Hepatocyte (in vitro differentiated cells): ENCODE measurements at regions not wholly inside any gene's neighbourhood (a gene's known extent, or its start where the extent isn't known, plus 50 kb on each side); places are given as distances from the start of the nearest gene placed in this dataset.

ENCODE experiments used
- EZH2 ChIP-seq: fragments of 200-600 bp; sonication (generic); IDR thresholded peaks from 2 replicates; pipeline ENCODE4 v1.6.1; 2016; ENCODE audit warnings: antibody characterized with exemption, mild to moderate bottlenecking, borderline replicate concordance
- TF ChIP-seq, protein P1 (sequence below): fragments of 200-600 bp; sonication (generic); IDR thresholded peaks from 2 replicates; pipeline ENCODE4 v1.5.1; 2016; ENCODE audit warnings: antibody characterized with exemption, mild to moderate bottlenecking; ENCODE audit not compliant: poor library complexity

DNA sequence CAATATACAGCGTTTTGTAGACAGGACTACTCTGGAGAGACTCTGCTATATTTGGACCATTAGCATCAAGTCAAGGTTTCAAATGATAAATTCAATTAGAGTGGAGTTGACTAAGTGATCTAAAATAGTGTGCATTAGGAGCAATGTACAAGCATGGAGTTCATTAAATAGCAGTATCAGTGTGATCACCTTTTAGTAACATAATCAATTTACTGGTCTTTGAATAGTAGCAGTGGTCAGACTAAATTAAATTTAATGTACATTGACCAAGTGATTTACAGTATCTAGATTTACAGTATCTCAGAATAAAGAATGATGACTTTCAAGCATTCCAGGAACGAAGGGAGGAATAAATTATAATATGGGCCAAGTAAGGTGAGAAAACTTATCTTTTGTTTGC, 489.6 kb upstream of the ADGRL4 start:
- TF ChIP-seq, protein P1, sequence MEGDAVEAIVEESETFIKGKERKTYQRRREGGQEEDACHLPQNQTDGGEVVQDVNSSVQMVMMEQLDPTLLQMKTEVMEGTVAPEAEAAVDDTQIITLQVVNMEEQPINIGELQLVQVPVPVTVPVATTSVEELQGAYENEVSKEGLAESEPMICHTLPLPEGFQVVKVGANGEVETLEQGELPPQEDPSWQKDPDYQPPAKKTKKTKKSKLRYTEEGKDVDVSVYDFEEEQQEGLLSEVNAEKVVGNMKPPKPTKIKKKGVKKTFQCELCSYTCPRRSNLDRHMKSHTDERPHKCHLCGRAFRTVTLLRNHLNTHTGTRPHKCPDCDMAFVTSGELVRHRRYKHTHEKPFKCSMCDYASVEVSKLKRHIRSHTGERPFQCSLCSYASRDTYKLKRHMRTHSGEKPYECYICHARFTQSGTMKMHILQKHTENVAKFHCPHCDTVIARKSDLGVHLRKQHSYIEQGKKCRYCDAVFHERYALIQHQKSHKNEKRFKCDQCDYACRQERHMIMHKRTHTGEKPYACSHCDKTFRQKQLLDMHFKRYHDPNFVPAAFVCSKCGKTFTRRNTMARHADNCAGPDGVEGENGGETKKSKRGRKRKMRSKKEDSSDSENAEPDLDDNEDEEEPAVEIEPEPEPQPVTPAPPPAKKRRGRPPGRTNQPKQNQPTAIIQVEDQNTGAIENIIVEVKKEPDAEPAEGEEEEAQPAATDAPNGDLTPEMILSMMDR: no peak
- no peak for TF ChIP-seq EZH2
